ENCODE measurements at regions not wholly inside any gene's neighbourhood (a gene's known extent, or its start where the extent isn't known, plus 50 kb on each side); places are given as distances from the start of the nearest gene placed in this dataset.

GRCh38 chr20:57910716-57911115 lies 200.9 kb upstream of the PMEPA1 start:
- Histone ChIP-seq H3K36me3 (ENCODE audit: control insufficient read depth, insufficient read depth, low read length) (no peaks in the 10 kb centered on the region), H4K20me1 (ENCODE audit: insufficient read depth, low read length) (no peaks in the 10 kb centered on the region), H2BK5ac (ENCODE audit: low read depth, low read length, poor library complexity, severe bottlenecking) (no peak overlapping the region), H2BK120ac (ENCODE audit: low read depth, low read length) (no peak overlapping the region), H3K79me1 (ENCODE audit: low read depth in 1 of 2, low read length in 2 of 2) (no peaks in the 10 kb centered on the region), H2AFZ (replicated peaks; ENCODE audit: low read length, poor library complexity) (no peak overlapping the region), H3K27me3 (ENCODE audit: control insufficient read depth, insufficient read depth, low read length) (no peaks in the 10 kb centered on the region; the same call in 1 of the 2 replicates), H3K4me3 (ENCODE audit: insufficient read depth, low read depth, low read length) (no peak overlapping the region), H4K8ac (ENCODE audit: low read depth in 2 of 2, low read length in 2 of 2) (no peak overlapping the region), H3K14ac (replicated peaks; ENCODE audit: low read depth, low read length) (no peak overlapping the region), H3K9ac (ENCODE audit: low read depth, low read length) (no peak overlapping the region), H3K4me2 (ENCODE audit: low read depth, low read length) (no peak overlapping the region), H3K23ac (ENCODE audit: low read depth, low read length) (no peak overlapping the region), H4K91ac (ENCODE audit: insufficient read depth, low read depth, low read length) (no peak overlapping the region), H2AK5ac (ENCODE audit: low read depth, low read length) (no peak overlapping the region), H3K18ac (ENCODE audit: low read depth, low read length) (no peak overlapping the region), H3K27ac (ENCODE audit: insufficient read depth, low read length) (no peak overlapping the region), H3K4ac (ENCODE audit: low read depth, low read length) (no peak overlapping the region), H4K5ac (ENCODE audit: low read depth, low read length) (no peak overlapping the region), H2AK9ac (replicated peaks; ENCODE audit: low read depth, low read length, poor library complexity) (no peak overlapping the region), H3K9me3 (ENCODE audit: control insufficient read depth, insufficient read depth, low read length) (no peaks in the 10 kb centered on the region), H3K56ac (ENCODE audit: extremely low read depth, insufficient read depth, low read length) (no peak overlapping the region), H2BK15ac (ENCODE audit: low read depth, low read length) (no peak overlapping the region), H3K9me1 (ENCODE audit: insufficient read depth, low read length) (no peaks in the 10 kb centered on the region), H2BK20ac (ENCODE audit: low read depth, low read length) (no peak overlapping the region), H3K4me1 (ENCODE audit: control insufficient read depth, insufficient read depth, low read length) (no peaks in the 10 kb centered on the region)
- WGBS, 2 experiments (ENCODE audit: extremely low coverage in 2 of 2, insufficient read length in 1 of 2): no CpG with 5 or more reads among the region's 1 CpG
- ChIA-PET POLR2A (ENCODE audit: unreplicated experiment) (no interaction called here), CTCF (no interaction called here)
- dilution Hi-C loops (cut with HindIII; ENCODE audit: low sequenced_read_pairs, unreplicated experiment): no loop called here
- DNase-seq (no peak), ATAC-seq (ENCODE audit: low read depth) (no peak)
- BruUV-seq (replicated peaks): no TSS peak
- intact Hi-C loops (cut with micrococcal nuclease): no loop called here
- no peak for TF ChIP-seq SMC3 (IDR thresholded peaks at IDR 0.05; ENCODE audit: low read depth, low read length)
- TF ChIP-seq CHD1 (IDR thresholded peaks at IDR 0.05; ENCODE audit: low read depth, low read length): no peak
- no peak for TF ChIP-seq MAFK (IDR thresholded peaks at IDR 0.05; ENCODE audit: low read depth, low read length)
- no peak for TF ChIP-seq ELK1 (IDR thresholded peaks at IDR 0.05; ENCODE audit: borderline replicate concordance, low read depth, low read length)
- in situ Hi-C loops (cut with MboI; ENCODE audit: low sequenced_read_pairs): no loop called here

Measured in IMR-90 (cell line).